ENCODE measurements at regions not wholly inside any gene's neighbourhood (a gene's known extent, or its start where the extent isn't known, plus 50 kb on each side); places are given as distances from the start of the nearest gene placed in this dataset.

GRCh38 chr1:216896146-216896545 lies 172.9 kb upstream of the ESRRG start:
- ATAC-seq (no peak), DNase-seq (ENCODE audit: low spot score) (no peak)

GRCh38 chr1:216894494-216894893 lies 171.3 kb upstream of the ESRRG start:
- ATAC-seq, result no peak
- DNase-seq (ENCODE audit: low spot score), result no peak

GRCh38 chr1:216892581-216893160 lies 169.4 kb upstream of the ESRRG start:
- ATAC-seq (no peak), DNase-seq (ENCODE audit: low spot score) (no peak)

- DNase-seq (ENCODE audit: low spot score) (no peak), ATAC-seq (no peak)
These were observed 167.6 kb upstream of the ESRRG start for GRCh38 chr1:216890871-216891270.

GRCh38 chr1:216888731-216889130 lies 165.5 kb upstream of the ESRRG start:
- ATAC-seq (no peak), DNase-seq (ENCODE audit: low spot score) (no peak)

GRCh38 chr1:216887032-216887431 lies 163.8 kb upstream of the ESRRG start:
- DNase-seq (ENCODE audit: low spot score) (no peak), ATAC-seq (no peak)

- DNase-seq (ENCODE audit: low spot score), result no peak
These were observed 161.5 kb upstream of the ESRRG start for GRCh38 chr1:216884614-216885229.

GRCh38 chr1:216883518-216883917 lies 160.3 kb upstream of the ESRRG start:
- DNase-seq (ENCODE audit: low spot score) (no peak), ATAC-seq (no peak)

More at GRCh38 chr1:216884614-216885229, 161.5 kb upstream of the ESRRG start:
- ATAC-seq, result no peak

GRCh38 chr1:216881695-216882094 lies 158.5 kb upstream of the ESRRG start:
- ATAC-seq (no peak), DNase-seq (ENCODE audit: low spot score) (no peak)

GRCh38 chr1:216866714-216867113 lies 143.5 kb upstream of the ESRRG start:
- ATAC-seq (no peak), DNase-seq (ENCODE audit: low spot score) (no peak)

- DNase-seq (ENCODE audit: low spot score), result no peak
- no peak for ATAC-seq
These were observed 132.6 kb upstream of the ESRRG start for GRCh38 chr1:216855810-216856209.

- no peak for ATAC-seq
- no peak for DNase-seq (ENCODE audit: low spot score)
These were observed 131.7 kb upstream of the ESRRG start for GRCh38 chr1:216854836-216855484.

- no peak for ATAC-seq
- DNase-seq (ENCODE audit: low spot score), result no peak
These were observed 127.8 kb upstream of the ESRRG start for GRCh38 chr1:216851073-216851472.

GRCh38 chr1:216849146-216849545 lies 125.9 kb upstream of the ESRRG start:
- DNase-seq (ENCODE audit: low spot score), result no peak
- ATAC-seq, result no peak

GRCh38 chr1:216847397-216848036 lies 124.3 kb upstream of the ESRRG start:
- no peak for DNase-seq (ENCODE audit: low spot score)
- no peak for ATAC-seq

GRCh38 chr1:216846339-216846738 lies 123.1 kb upstream of the ESRRG start:
- DNase-seq (ENCODE audit: low spot score), result no peak
- no peak for ATAC-seq

GRCh38 chr1:216843409-216843808 lies 120.2 kb upstream of the ESRRG start:
- DNase-seq (ENCODE audit: low spot score), result no peak
- no peak for ATAC-seq

GRCh38 chr1:216841165-216841564 lies 117.9 kb upstream of the ESRRG start:
- DNase-seq (ENCODE audit: low spot score), result no peak
- ATAC-seq, result no peak

GRCh38 chr1:216836316-216836715 lies 113.1 kb upstream of the ESRRG start:
- no peak for DNase-seq (ENCODE audit: low spot score)
- ATAC-seq, result no peak

- ATAC-seq (no peak), DNase-seq (ENCODE audit: low spot score) (no peak)
These were observed 110.3 kb upstream of the ESRRG start for GRCh38 chr1:216833509-216833908.

- no peak for DNase-seq (ENCODE audit: low spot score)
- peak; percentile 52 for ATAC-seq
These were observed 109.0 kb upstream of the ESRRG start for GRCh38 chr1:216832192-216832591.
